DOHH2 (cell line): ENCODE measurements at regions not wholly inside any gene's neighbourhood (a gene's known extent, or its start where the extent isn't known, plus 50 kb on each side); places are given as distances from the start of the nearest gene placed in this dataset.

Experiments
- H3F3A ChIP-seq: fragments of 200-600 bp; sonication (generic), shearing (Covaris generic); 2 replicates; pipeline ENCODE4 v1.6.0; 2016; ENCODE audit warnings: antibody characterized with exemption, mild to moderate bottlenecking; ENCODE audit not compliant: control insufficient read depth, insufficient read depth
- H3K27ac ChIP-seq: fragments of 200-600 bp; sonication (generic); 2 replicates; pipeline ENCODE4 v1.5.1; 2014; ENCODE audit warnings: low read depth, mild to moderate bottlenecking, low read length, moderate library complexity
- H3K27me3 ChIP-seq: fragments of 200-600 bp; sonication (generic); 2 replicates; pipeline ENCODE4 v1.6.1; 2014; ENCODE audit warnings: mild to moderate bottlenecking, low read length, mixed read lengths; ENCODE audit not compliant: control insufficient read depth
- H3K36me3 ChIP-seq: fragments of 200-600 bp; sonication (generic); 2 replicates; pipeline ENCODE4 v1.6.1; 2014; ENCODE audit warnings: mild to moderate bottlenecking, low read length, moderate library complexity, mixed read lengths; ENCODE audit not compliant: control insufficient read depth
- H3K4me1 ChIP-seq: fragments of 200-600 bp; sonication (generic); 2 replicates; pipeline ENCODE4 v1.6.1; 2014; ENCODE audit warnings: mild to moderate bottlenecking, low read length, mixed read lengths; ENCODE audit not compliant: control insufficient read depth
- H3K4me2 ChIP-seq: fragments of 200-600 bp; sonication (generic); 2 replicates; pipeline ENCODE4 v1.6.0; 2014; ENCODE audit warnings: mild to moderate bottlenecking, low read length, moderate library complexity
- H3K4me3 ChIP-seq: fragments of 200-600 bp; sonication (generic); 2 replicates; pipeline ENCODE4 v1.5.1; 2014; ENCODE audit warnings: mild to moderate bottlenecking, low read length, mixed read lengths
- H3K79me2 ChIP-seq: fragments of 200-600 bp; sonication (generic); 2 replicates; pipeline ENCODE4 v1.6.1; 2014; ENCODE audit warnings: mild to moderate bottlenecking, low read length, mixed read lengths; ENCODE audit not compliant: control insufficient read depth
- H3K9me2 ChIP-seq: fragments of 200-600 bp; sonication (generic); replicated peaks from 2 replicates; pipeline ENCODE4 v1.6.1; 2014; ENCODE audit warnings: mild to moderate bottlenecking, low read length, mixed read lengths; ENCODE audit not compliant: control insufficient read depth
- H3K9me3 ChIP-seq: fragments of 200-600 bp; sonication (generic); 2 replicates; pipeline ENCODE4 v1.6.1; 2014; ENCODE audit warnings: antibody characterized with exemption, low read length, mixed read lengths; ENCODE audit not compliant: control insufficient read depth, insufficient read depth
- H4K20me1 ChIP-seq: fragments of 200-600 bp; sonication (generic); 2 replicates; pipeline ENCODE4 v1.6.0; 2014; ENCODE audit warnings: low read depth, mild to moderate bottlenecking, antibody characterized with exemption, low read length, moderate library complexity; ENCODE audit not compliant: control insufficient read depth, insufficient read depth
- CTCF ChIP-seq: fragments of 200-600 bp; sonication (generic); IDR thresholded peaks from one replicate; pipeline ENCODE4 v1.5.1; 2014; ENCODE audit warnings: antibody characterized with exemption, mild to moderate bottlenecking, low read depth, low read length; ENCODE audit not compliant: poor library complexity, severe bottlenecking
- EZH2phosphoT487 ChIP-seq: fragments of 200-600 bp; sonication (generic); IDR thresholded peaks from 2 replicates; pipeline ENCODE4 v1.6.1; 2017; ENCODE audit warnings: borderline replicate concordance, mild to moderate bottlenecking, antibody characterized with exemption, low read length, moderate library complexity, mixed read lengths

- Histone ChIP-seq H3K79me2 (no peaks in the 10 kb centered on the region), H3K4me3 (no peak overlapping the region), H3K4me2 (no peak overlapping the region)
These were observed 430.5 kb downstream of the RBFOX1 start for GRCh38 chr16:7763111-7763510.

More at GRCh38 chr16:7763111-7763510, 430.5 kb downstream of the RBFOX1 start:
- Histone ChIP-seq H3K27me3 (no peaks in the 10 kb centered on the region), H3K27ac (no peak overlapping the region), H3K4me1 (no peaks in the 10 kb centered on the region), H3K9me2 (no peaks in the 10 kb centered on the region), H4K20me1 (no peaks in the 10 kb centered on the region), H3K9me3 (no peaks in the 10 kb centered on the region; the same call in 1 of the 2 replicates), H3K36me3 (no peaks in the 10 kb centered on the region), H3F3A (no peaks in the 10 kb centered on the region)
- TF ChIP-seq CTCF (no peak), EZH2phosphoT487 (no peak)
